HG02938 (cell line): ENCODE measurements at regions not wholly inside any gene's neighbourhood (a gene's known extent, or its start where the extent isn't known, plus 50 kb on each side); places are given as distances from the start of the nearest gene placed in this dataset.
"Not testable (repeated sequence)": the region's sequence is repeated elsewhere in the genome, so short reads cannot be mapped to it uniquely, and the experiment has no call there.

Experiments used
- ATAC-seq: cut with Tn5 transposase; IDR thresholded peaks from one replicate; pipeline ENCODE4 v1.9.1; 2021; ENCODE audit warnings: mild to moderate bottlenecking, moderate library complexity; ENCODE audit not compliant: unreplicated experiment

DNA sequence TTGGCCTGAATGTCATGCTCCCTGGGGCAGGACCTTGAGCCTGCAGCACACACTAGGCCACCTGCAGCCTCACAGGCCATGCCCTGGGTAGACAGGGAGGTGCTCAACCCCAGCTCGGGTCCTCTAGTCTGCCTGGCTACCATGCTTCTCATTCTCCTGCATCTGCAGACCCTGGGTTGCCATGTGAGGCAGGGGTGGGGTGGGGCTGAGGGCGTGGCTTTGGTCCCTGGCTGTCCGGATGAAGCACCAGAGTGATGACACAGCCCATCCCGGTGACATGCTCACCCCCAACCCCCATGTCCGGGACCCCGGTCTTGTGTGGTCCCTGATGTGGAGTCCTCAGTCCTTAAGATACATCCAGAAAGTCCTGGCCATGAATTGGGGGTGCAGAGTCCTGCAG is 521.8 kb downstream of the GOLGA6L6 start:
- ATAC-seq: not testable (repeated sequence)

GRCh38 chr15:20017581-20017980 is 524.0 kb downstream of the GOLGA6L6 start:
- not testable (repeated sequence) for ATAC-seq

- ATAC-seq: not testable (repeated sequence)
Measured at GRCh38 chr15:20016941-20017340, 524.7 kb downstream of the GOLGA6L6 start.

DNA sequence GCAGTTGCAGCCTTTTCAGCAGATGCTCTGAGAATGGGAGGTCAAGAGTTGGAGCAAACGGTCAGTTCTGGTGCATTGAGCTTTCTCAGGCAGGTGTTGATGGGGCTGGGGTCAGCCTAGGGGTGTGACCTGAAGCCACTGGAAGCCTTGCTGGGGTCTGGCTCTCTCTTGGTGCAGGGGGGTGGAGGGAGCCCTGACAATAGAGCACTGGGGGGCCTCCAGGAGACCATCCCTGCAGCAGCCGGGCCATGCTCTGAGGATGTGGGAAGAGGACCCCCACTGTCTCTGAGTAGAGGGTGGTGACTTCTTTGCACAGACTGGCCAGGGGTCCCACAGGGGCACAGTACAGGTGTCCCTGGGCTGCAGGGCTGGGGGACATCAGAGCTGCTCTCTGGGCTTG is 528.8 kb downstream of the GOLGA6L6 start:
- ATAC-seq: not testable (repeated sequence)

- ATAC-seq: not testable (repeated sequence)
Measured at GRCh38 chr15:20010759-20011158, 530.8 kb downstream of the GOLGA6L6 start.

DNA sequence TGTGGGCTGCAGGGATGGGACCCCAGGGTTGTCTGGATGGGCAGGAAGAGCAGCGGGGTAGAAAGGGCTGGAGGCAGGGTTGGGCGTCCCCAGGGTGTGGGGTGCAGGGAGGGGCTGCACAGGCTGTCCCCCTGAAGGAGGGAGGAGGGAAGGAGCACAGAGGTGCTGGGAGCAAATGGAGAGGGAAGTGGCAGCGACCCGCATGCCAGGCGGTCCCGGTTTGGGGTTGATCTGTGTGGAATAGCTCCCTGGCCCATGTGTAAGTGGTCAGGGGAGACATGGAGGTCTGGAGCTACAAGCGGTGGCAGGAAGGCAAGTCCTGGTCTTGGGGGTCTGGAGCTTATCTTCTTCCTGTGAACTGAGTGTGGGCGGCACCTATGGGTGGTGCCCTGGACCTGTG is 532.0 kb downstream of the GOLGA6L6 start:
- ATAC-seq: not testable (repeated sequence)

GRCh38 chr15:20007338-20007737 is 534.3 kb downstream of the GOLGA6L6 start:
- ATAC-seq: not testable (repeated sequence)

DNA sequence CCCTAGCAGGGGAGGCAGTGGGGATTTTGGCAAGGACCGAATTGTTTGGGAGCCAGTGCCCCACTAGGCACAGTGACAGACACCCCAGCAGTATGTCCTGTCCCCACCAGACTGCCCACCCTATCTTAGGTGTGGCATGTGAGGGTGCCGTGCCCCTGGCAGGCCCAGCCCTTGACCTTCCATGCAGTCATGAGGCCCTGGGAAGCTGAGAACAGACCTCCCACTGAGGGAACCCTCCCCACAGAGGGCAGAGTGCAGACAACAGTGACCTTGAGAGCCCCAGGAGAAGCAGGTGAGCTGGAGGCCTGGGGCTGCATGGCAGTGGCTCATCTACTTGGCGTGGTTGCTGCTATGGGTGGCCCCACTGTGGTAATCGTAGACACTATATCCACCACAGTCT is 538.1 kb downstream of the GOLGA6L6 start:
- ATAC-seq: not testable (repeated sequence)

DNA sequence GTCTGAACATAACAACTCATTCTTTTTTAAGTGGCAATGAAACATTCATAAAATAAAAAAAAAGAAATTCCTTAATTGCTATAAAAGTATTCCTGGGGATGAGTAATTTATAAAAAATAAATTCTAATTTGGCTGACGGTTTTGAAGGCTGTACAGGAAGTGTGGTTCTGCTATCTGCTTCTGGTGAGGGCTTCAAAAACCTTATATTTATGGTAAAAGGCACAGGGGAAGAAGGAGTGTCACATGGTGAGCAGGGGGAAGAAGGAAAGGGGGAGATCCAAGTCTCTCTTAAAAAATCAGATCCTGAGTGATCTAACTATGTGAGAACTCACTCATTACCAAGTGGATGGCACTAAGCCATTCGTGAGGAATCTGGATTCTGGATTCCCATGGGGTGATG is 539.0 kb downstream of the GOLGA6L6 start:
- not testable (repeated sequence) for ATAC-seq

GRCh38 chr15:19996574-19997194 is 544.9 kb downstream of the GOLGA6L6 start:
- not testable (repeated sequence) for ATAC-seq

GRCh38 chr15:19995296-19995695 is 546.3 kb downstream of the GOLGA6L6 start:
- not testable (repeated sequence) for ATAC-seq

- ATAC-seq: no peak
Measured at GRCh38 chr15:19992428-19992827, 549.2 kb downstream of the GOLGA6L6 start.

DNA sequence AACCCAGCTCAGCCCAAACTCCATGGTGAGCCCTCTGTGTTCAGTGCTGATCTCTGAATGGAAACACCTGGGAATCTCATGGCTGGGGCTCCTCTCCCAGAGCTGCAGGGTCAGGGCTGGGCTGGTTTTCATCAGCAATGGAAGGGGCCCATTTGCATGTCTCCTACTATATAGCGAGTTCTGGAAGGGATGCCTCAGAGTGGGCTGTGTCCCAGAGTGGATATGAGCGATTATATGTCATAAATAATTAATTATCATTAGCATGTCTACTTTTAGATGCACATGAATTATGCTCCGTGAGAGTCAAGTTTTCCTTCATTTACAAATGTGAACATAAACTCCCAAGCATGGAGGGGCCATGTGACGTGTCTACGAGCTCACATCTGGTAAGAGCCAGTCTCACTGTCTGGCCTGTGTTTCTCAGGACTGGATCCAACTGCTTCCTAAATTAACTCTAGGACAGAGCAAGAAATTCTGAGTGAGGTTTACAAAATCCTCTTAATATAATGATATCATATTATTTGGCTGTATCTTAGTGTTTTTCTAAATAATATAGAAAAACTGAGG is 553.4 kb downstream of the GOLGA6L6 start:
- no peak for ATAC-seq

DNA sequence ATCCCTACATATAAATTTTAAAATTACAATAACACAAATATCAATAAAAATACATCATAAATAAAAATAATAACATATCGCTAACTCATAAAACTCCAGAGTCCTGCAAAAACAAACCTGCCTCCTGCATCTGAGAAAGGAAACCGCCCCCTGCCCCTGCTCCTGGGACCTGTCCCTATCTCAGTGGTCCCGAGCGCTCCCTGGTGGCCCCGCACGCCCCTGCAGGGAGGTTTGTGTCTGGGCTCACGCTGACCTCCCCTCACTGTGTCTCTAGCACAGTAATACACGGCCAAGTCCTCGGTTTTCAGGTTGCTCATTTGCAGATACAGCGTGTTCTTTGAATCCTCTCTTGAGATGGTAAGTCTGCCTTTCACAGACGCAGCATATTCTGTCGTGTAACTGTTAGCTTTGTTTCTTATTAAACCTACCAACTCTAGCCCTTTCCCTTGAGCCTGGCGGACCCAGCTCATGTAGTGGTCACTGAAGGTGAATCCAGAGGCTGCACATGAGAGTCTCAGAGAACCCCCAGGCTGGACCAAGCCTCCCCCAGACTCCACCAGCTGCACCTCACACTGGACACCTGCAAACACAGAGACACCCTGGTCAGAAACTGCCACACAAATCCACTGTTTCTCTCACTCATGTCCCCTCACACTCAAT is 554.1 kb downstream of the GOLGA6L6 start:
- no peak for ATAC-seq

GRCh38 chr15:19984101-19984500 is 557.5 kb downstream of the GOLGA6L6 start:
- ATAC-seq: no peak

DNA sequence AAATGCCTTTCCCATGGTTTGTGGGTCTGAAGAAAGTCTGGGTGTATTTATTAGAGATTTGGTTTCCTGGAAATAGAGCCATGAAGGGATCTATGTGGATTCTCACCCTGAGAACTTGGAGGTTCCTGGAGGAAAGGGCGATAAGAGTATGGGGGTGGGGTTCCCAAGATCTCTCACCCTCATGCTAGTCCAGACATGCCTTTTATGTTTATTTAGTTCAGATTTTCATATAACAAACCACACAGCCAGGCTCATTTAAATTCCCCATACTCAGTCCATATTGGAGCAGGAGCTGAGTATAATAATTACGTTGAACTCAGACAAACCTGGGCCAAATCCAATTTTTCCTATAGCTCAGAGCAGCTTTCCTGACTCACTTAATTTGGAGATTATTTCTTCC is 566.6 kb downstream of the GOLGA6L6 start:
- no peak for ATAC-seq

GRCh38 chr15:19973718-19974117 is 567.9 kb downstream of the GOLGA6L6 start:
- no peak for ATAC-seq

- ATAC-seq: not testable (repeated sequence)
Measured at GRCh38 chr15:19972582-19972981, 569.0 kb downstream of the GOLGA6L6 start.

- ATAC-seq: not testable (repeated sequence)
Measured at GRCh38 chr15:19965574-19965973, 576.0 kb downstream of the GOLGA6L6 start.

GRCh38 chr15:19964480-19964879 is 577.1 kb downstream of the GOLGA6L6 start:
- not testable (repeated sequence) for ATAC-seq

GRCh38 chr15:19956124-19956796 is 585.3 kb downstream of the GOLGA6L6 start:
- no peak for ATAC-seq
